ENCODE measurements at regions not wholly inside any gene's neighbourhood (a gene's known extent, or its start where the extent isn't known, plus 50 kb on each side); places are given as distances from the start of the nearest gene placed in this dataset.

- no peak for TF ChIP-seq CTCF (conservative IDR thresholded peaks at IDR 0.05; ENCODE audit: low read length)
- TF ChIP-seq EZH2phosphoT487 (IDR thresholded peaks at IDR 0.05; ENCODE audit: borderline replicate concordance): no peak
- H3K9me2 ChIP-seq (replicated peaks; ENCODE audit: low read depth, low read length): no peaks in the 10 kb centered on the region
- H3K27me3 ChIP-seq (ENCODE audit: insufficient read depth, low read length, poor library complexity, severe bottlenecking): no peaks in the 10 kb centered on the region
- no peaks in the 10 kb centered on the region for H3K79me2 ChIP-seq (ENCODE audit: insufficient read depth, low read length)
- H3K9me3 ChIP-seq (ENCODE audit: insufficient read depth, low read depth, low read length): peaks cover 5% of the 10 kb centered on the region; the same call in 1 of the 2 replicates
- H3K36me3 ChIP-seq (ENCODE audit: insufficient read depth, low read length): no peaks in the 10 kb centered on the region
- no peak overlapping the region for H3K4me3 ChIP-seq (ENCODE audit: low read length, poor library complexity, severe bottlenecking)
- H4K20me1 ChIP-seq (ENCODE audit: insufficient read depth, low read length, poor library complexity, severe bottlenecking): no peaks in the 10 kb centered on the region
- peak overlapping the region; percentile 59 for H3K4me2 ChIP-seq (ENCODE audit: low read depth, low read length, poor library complexity, severe bottlenecking)
- peaks cover 6% of the 10 kb centered on the region for H3K4me1 ChIP-seq (ENCODE audit: insufficient read depth, low read length, poor library complexity, severe bottlenecking)
- H3F3A ChIP-seq (ENCODE audit: low read depth): no peaks in the 10 kb centered on the region
- peak overlapping the region; percentile 18; the same call in 1 of the 2 replicates for H2AFZ ChIP-seq (ENCODE audit: low read length)
- no peak overlapping the region for H3K9ac ChIP-seq (ENCODE audit: low read depth, low read length, poor library complexity, severe bottlenecking)
Measured at GRCh38 chr14:71267007-71267513, 359.8 kb downstream of the PCNX1 start.

- Histone ChIP-seq H3F3A (ENCODE audit: low read depth) (no peaks in the 10 kb centered on the region), H4K20me1 (ENCODE audit: insufficient read depth, low read length, poor library complexity, severe bottlenecking) (no peaks in the 10 kb centered on the region), H3K9ac (ENCODE audit: low read depth, low read length, poor library complexity, severe bottlenecking) (no peak overlapping the region), H3K4me3 (ENCODE audit: low read length, poor library complexity, severe bottlenecking) (no peak overlapping the region), H3K4me2 (ENCODE audit: low read depth, low read length, poor library complexity, severe bottlenecking) (peak overlapping the region; percentile 59), H3K9me2 (replicated peaks; ENCODE audit: low read depth, low read length) (no peaks in the 10 kb centered on the region), H3K27me3 (ENCODE audit: insufficient read depth, low read length, poor library complexity, severe bottlenecking) (no peaks in the 10 kb centered on the region), H2AFZ (ENCODE audit: low read length) (peak overlapping the region; percentile 18; the same call in 1 of the 2 replicates), H3K79me2 (ENCODE audit: insufficient read depth, low read length) (no peaks in the 10 kb centered on the region), H3K36me3 (ENCODE audit: insufficient read depth, low read length) (no peaks in the 10 kb centered on the region), H3K9me3 (ENCODE audit: insufficient read depth, low read depth, low read length) (peaks cover 5% of the 10 kb centered on the region; the same call in 1 of the 2 replicates), H3K4me1 (ENCODE audit: insufficient read depth, low read length, poor library complexity, severe bottlenecking) (peaks cover 6% of the 10 kb centered on the region)
- TF ChIP-seq CTCF (conservative IDR thresholded peaks at IDR 0.05; ENCODE audit: low read length) (no peak), EZH2phosphoT487 (IDR thresholded peaks at IDR 0.05; ENCODE audit: borderline replicate concordance) (no peak)
Measured at GRCh38 chr14:71267691-71268090, 360.4 kb downstream of the PCNX1 start.

GRCh38 chr14:71270111-71270510, 362.9 kb downstream of the PCNX1 start:
- Histone ChIP-seq H3K9me3 (ENCODE audit: insufficient read depth, low read depth, low read length) (peaks cover 5% of the 10 kb centered on the region; the same call in 1 of the 2 replicates), H3F3A (ENCODE audit: low read depth) (no peaks in the 10 kb centered on the region), H3K27me3 (ENCODE audit: insufficient read depth, low read length, poor library complexity, severe bottlenecking) (no peaks in the 10 kb centered on the region), H3K4me3 (ENCODE audit: low read length, poor library complexity, severe bottlenecking) (no peak overlapping the region), H3K79me2 (ENCODE audit: insufficient read depth, low read length) (no peaks in the 10 kb centered on the region), H3K9me2 (replicated peaks; ENCODE audit: low read depth, low read length) (no peaks in the 10 kb centered on the region), H3K36me3 (ENCODE audit: insufficient read depth, low read length) (no peaks in the 10 kb centered on the region), H3K4me2 (ENCODE audit: low read depth, low read length, poor library complexity, severe bottlenecking) (no peak overlapping the region), H2AFZ (ENCODE audit: low read length) (no peak overlapping the region), H4K20me1 (ENCODE audit: insufficient read depth, low read length, poor library complexity, severe bottlenecking) (no peaks in the 10 kb centered on the region), H3K4me1 (ENCODE audit: insufficient read depth, low read length, poor library complexity, severe bottlenecking) (peaks cover 6% of the 10 kb centered on the region), H3K9ac (ENCODE audit: low read depth, low read length, poor library complexity, severe bottlenecking) (no peak overlapping the region)
- TF ChIP-seq EZH2phosphoT487 (IDR thresholded peaks at IDR 0.05; ENCODE audit: borderline replicate concordance): no peak
- TF ChIP-seq CTCF (conservative IDR thresholded peaks at IDR 0.05; ENCODE audit: low read length): no peak

Measured in Loucy (cell line).